ENCODE measurements at regions not wholly inside any gene's neighbourhood (a gene's known extent, or its start where the extent isn't known, plus 50 kb on each side); places are given as distances from the start of the nearest gene placed in this dataset.

GRCh38 chr21:24025101-24025500, 1582.2 kb downstream of the MRPL39 start:
- TF ChIP-seq CTCF (IDR thresholded peaks at IDR 0.05; ENCODE audit: borderline replicate concordance, extremely low read depth, low read length, poor library complexity, severe bottlenecking) (no peak), EZH2 (IDR thresholded peaks at IDR 0.05; ENCODE audit: borderline replicate concordance, low read depth, low read length, severe bottlenecking) (no peak)

Data from DND-41 (cell line).